ENCODE measurements at regions not wholly inside any gene's neighbourhood (a gene's known extent, or its start where the extent isn't known, plus 50 kb on each side); places are given as distances from the start of the nearest gene placed in this dataset.

- no peak overlapping the region for H3K27ac ChIP-seq
- TF ChIP-seq CTCF (conservative IDR thresholded peaks at IDR 0.05), result no peak
These were observed 116.3 kb downstream of the IRX5 start for GRCh38 chr16:55046916-55047315.

GRCh38 chr16:55047331-55047730 is 116.7 kb downstream of the IRX5 start:
- no peak for TF ChIP-seq CTCF (conservative IDR thresholded peaks at IDR 0.05)
- TF ChIP-seq ZFX (IDR thresholded peaks at IDR 0.05), result no peak
- H3K27ac ChIP-seq, result no peak overlapping the region

GRCh38 chr16:55047903-55048497 is 117.3 kb downstream of the IRX5 start:
- TF ChIP-seq CTCF (conservative IDR thresholded peaks at IDR 0.05) (no peak), ZFX (IDR thresholded peaks at IDR 0.05) (no peak)
- H3K27ac ChIP-seq, result no peak overlapping the region

- TF ChIP-seq CTCF (conservative IDR thresholded peaks at IDR 0.05) (no peak), ZFX (IDR thresholded peaks at IDR 0.05) (no peak)
- no peak overlapping the region for H3K27ac ChIP-seq
These were observed 118.1 kb downstream of the IRX5 start for GRCh38 chr16:55048745-55049144.

GRCh38 chr16:55051571-55052347 is 121.1 kb downstream of the IRX5 start:
- no peak overlapping the region for H3K27ac ChIP-seq
- TF ChIP-seq ZFX (IDR thresholded peaks at IDR 0.05) (no peak), CTCF (conservative IDR thresholded peaks at IDR 0.05) (no peak)

GRCh38 chr16:55052348-55052734 is 121.7 kb downstream of the IRX5 start:
- no peak overlapping the region for H3K27ac ChIP-seq
- TF ChIP-seq ZFX (IDR thresholded peaks at IDR 0.05) (no peak), CTCF (conservative IDR thresholded peaks at IDR 0.05) (no peak)

GRCh38 chr16:55052741-55053415 is 122.2 kb downstream of the IRX5 start:
- H3K27ac ChIP-seq, result no peak overlapping the region
- no peak for TF ChIP-seq CTCF (conservative IDR thresholded peaks at IDR 0.05)
- no peak for TF ChIP-seq ZFX (IDR thresholded peaks at IDR 0.05)
